ENCODE measurements at regions not wholly inside any gene's neighbourhood (a gene's known extent, or its start where the extent isn't known, plus 50 kb on each side); places are given as distances from the start of the nearest gene placed in this dataset.

DNA sequence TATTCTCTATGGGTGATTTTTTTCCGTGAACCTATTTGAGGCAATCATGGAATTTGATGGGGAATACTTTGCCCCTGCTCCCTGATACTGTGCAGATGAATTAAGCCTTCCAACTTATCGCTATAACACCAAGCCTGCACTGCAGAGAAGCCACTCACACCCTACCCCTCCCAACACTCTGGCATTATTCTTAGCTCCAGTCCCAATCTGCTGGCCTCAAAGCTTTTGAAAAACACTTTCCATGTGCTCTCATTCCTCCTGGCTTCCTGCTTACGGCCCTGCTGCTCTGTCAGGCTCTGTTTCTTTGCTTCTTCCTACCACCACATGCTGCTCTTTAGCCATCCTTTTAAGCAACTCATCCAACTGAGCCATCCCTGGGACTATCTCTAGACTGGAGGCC lies 327.8 kb upstream of the SLCO3A1 start:
- Histone ChIP-seq H3K27ac (ENCODE audit: low read depth, low read length) (no peak overlapping the region), H3K27me3 (ENCODE audit: control insufficient read depth, insufficient read depth, low read length, poor library complexity, severe bottlenecking) (no peaks in the 10 kb centered on the region), H3K36me3 (ENCODE audit: control insufficient read depth, insufficient read depth, low read length) (no peaks in the 10 kb centered on the region), H3K9me3 (ENCODE audit: control insufficient read depth, low read length) (peaks cover 25% of the 10 kb centered on the region), H3K4me3 (ENCODE audit: low read length) (no peak overlapping the region), H3K4me1 (ENCODE audit: control insufficient read depth, insufficient read depth, low read length) (no peaks in the 10 kb centered on the region), H3K9ac (ENCODE audit: extremely low read depth, low read length, poor library complexity, severe bottlenecking) (no peak overlapping the region)
- whole genome bisulfite sequencing, 2 experiments (ENCODE audit: insufficient coverage in 1 of 2, insufficient read length in 1 of 2), result 93 to 100% methylated on average over 2 to 3 of the region's 3 CpGs
- no peak for TF ChIP-seq CTCF (conservative IDR thresholded peaks at IDR 0.05)
- Mint-ChIP-seq H3K4me3 (no peak overlapping the region), H3K36me3 (ENCODE audit: low read depth) (peaks cover 4% of the 10 kb centered on the region), H3K27me3 (ENCODE audit: insufficient read depth) (peaks cover 4% of the 10 kb centered on the region), H3K9me3 (peaks cover 31% of the 10 kb centered on the region), H3K4me1 (peaks cover 4% of the 10 kb centered on the region), H3K27ac (no peak overlapping the region)
- no peak for DNase-seq

DNA sequence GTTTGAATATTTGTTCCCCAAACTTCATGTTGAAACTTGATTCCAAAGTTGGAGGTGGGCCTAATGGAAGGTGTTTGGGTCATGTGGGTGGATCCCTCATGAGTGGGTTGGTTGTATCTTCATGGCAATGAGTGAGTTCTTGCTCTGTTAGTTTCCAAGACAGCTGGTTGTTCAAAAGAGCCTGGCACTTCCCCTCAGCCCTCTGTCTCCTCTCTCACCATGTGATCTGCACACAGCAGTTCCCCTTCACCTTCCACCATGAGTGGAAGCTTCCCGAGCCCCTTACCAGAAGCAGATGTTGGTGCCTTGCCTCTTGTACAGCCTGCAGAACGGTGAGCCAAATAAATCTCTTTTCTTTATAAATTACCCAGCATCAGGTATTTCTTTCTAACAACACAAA lies 327.1 kb upstream of the SLCO3A1 start:
- no peak for DNase-seq
- peaks cover 31% of the 10 kb centered on the region for H3K9me3 Mint-ChIP-seq
- Histone ChIP-seq H3K9ac (ENCODE audit: extremely low read depth, low read length, poor library complexity, severe bottlenecking) (no peak overlapping the region), H3K36me3 (ENCODE audit: control insufficient read depth, insufficient read depth, low read length) (no peaks in the 10 kb centered on the region), H3K27ac (ENCODE audit: low read depth, low read length) (no peak overlapping the region), H3K4me3 (ENCODE audit: low read length) (no peak overlapping the region), H3K27me3 (ENCODE audit: control insufficient read depth, insufficient read depth, low read length, poor library complexity, severe bottlenecking) (no peaks in the 10 kb centered on the region), H3K4me1 (ENCODE audit: control insufficient read depth, insufficient read depth, low read length) (no peaks in the 10 kb centered on the region), H3K9me3 (ENCODE audit: control insufficient read depth, low read length) (peaks cover 25% of the 10 kb centered on the region)
- peaks cover 4% of the 10 kb centered on the region for H3K4me1 Mint-ChIP-seq
- no peak overlapping the region for H3K4me3 Mint-ChIP-seq
- 83% methylated on average over 2 of the region's 2 CpGs; no CpG with 5 or more reads in 1 of the 2 experiments for WGBS, 2 experiments (ENCODE audit: insufficient coverage in 1 of 2, insufficient read length in 1 of 2)
- no peak overlapping the region for H3K27ac Mint-ChIP-seq
- peaks cover 4% of the 10 kb centered on the region for H3K36me3 Mint-ChIP-seq (ENCODE audit: low read depth)
- no peak for TF ChIP-seq CTCF (conservative IDR thresholded peaks at IDR 0.05)
- H3K27me3 Mint-ChIP-seq (ENCODE audit: insufficient read depth), result peaks cover 4% of the 10 kb centered on the region

DNA sequence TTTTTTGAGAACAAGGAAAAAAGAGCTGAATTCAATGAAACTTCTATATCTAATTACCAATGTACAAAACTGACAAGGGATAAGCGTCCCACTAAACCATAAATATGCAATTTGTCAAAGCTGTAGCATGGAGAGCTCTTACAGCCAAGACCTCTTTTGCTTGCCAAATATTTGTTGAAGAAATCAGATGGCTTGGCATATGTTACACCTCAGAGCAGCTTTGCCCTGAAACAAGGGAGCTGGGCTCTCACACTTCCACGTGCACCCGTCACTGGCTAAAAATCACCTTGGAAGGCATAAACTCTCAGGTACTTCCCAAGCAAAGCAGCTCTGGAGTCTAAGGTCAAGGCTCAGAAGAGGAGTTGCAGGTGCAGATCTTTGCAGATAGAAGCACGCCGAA lies 324.7 kb upstream of the SLCO3A1 start:
- H3K36me3 Mint-ChIP-seq (ENCODE audit: low read depth), result no peaks in the 10 kb centered on the region
- peaks cover 21% of the 10 kb centered on the region for H3K9me3 ChIP-seq (ENCODE audit: control insufficient read depth, low read length)
- no peaks in the 10 kb centered on the region for H3K36me3 ChIP-seq (ENCODE audit: control insufficient read depth, insufficient read depth, low read length)
- H3K4me1 ChIP-seq (ENCODE audit: control insufficient read depth, insufficient read depth, low read length), result no peaks in the 10 kb centered on the region
- H3K27ac ChIP-seq (ENCODE audit: low read depth, low read length), result no peak overlapping the region
- H3K27me3 ChIP-seq (ENCODE audit: control insufficient read depth, insufficient read depth, low read length, poor library complexity, severe bottlenecking), result no peaks in the 10 kb centered on the region
- DNase-seq, result no peak
- 94 to 97% methylated on average over 5 of the region's 5 CpGs for WGBS, 2 experiments (ENCODE audit: insufficient coverage in 1 of 2, insufficient read length in 1 of 2)
- no peak overlapping the region for H3K4me3 Mint-ChIP-seq
- no peaks in the 10 kb centered on the region for H3K4me1 Mint-ChIP-seq
- H3K27ac Mint-ChIP-seq, result no peak overlapping the region
- peaks cover 21% of the 10 kb centered on the region for H3K9me3 Mint-ChIP-seq
- no peak for TF ChIP-seq CTCF (conservative IDR thresholded peaks at IDR 0.05)
- no peak overlapping the region for H3K9ac ChIP-seq (ENCODE audit: extremely low read depth, low read length, poor library complexity, severe bottlenecking)
- peaks cover 4% of the 10 kb centered on the region for H3K27me3 Mint-ChIP-seq (ENCODE audit: insufficient read depth)
- no peak overlapping the region for H3K4me3 ChIP-seq (ENCODE audit: low read length)
